ENCODE measurements at regions not wholly inside any gene's neighbourhood (a gene's known extent, or its start where the extent isn't known, plus 50 kb on each side); places are given as distances from the start of the nearest gene placed in this dataset.

GRCh38 chr10:9800571-9800970 is 1217.1 kb upstream of the CELF2 start:
- DNase-seq: no peak
- Histone ChIP-seq H3K27me3 (no peaks in the 10 kb centered on the region), H3K9me3 (no peaks in the 10 kb centered on the region), H3K4me3 (no peak overlapping the region), H3K27ac (no peak overlapping the region), H3K36me3 (no peaks in the 10 kb centered on the region), H3K4me1 (ENCODE audit: insufficient read depth) (no peaks in the 10 kb centered on the region)
- 84 to 89% (median 84%) methylated on average over 2 of the region's 2 CpGs for WGBS, 3 donors
- no peak for TF ChIP-seq CTCF (IDR thresholded peaks at IDR 0.05)
- intact Hi-C loops (cut with DNase I): no loop called here

DNA sequence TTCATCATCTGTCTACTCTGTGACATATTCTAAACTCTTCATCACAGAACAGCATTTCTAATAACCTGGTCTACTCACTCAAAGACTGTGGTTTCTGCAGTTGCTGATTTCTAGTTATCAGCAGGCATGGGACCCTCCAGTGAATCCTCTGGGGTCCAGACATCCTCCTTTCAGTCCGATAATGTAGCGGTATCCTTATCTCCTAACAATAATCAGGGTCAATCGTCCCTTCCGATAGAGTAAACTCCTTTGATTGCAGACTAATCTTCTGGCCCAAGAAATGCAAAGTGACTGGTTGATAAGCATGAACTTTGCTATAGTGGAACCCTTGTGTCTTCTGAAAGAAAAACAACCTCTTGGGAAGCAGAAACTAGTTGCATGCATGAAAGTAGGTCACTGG is 1209.8 kb upstream of the CELF2 start:
- Histone ChIP-seq H3K27ac (no peak overlapping the region), H3K36me3 (no peaks in the 10 kb centered on the region), H3K9me3 (no peaks in the 10 kb centered on the region), H3K4me3 (no peak overlapping the region), H3K27me3 (no peaks in the 10 kb centered on the region), H3K4me1 (ENCODE audit: insufficient read depth) (no peaks in the 10 kb centered on the region)
- WGBS, 3 donors: 77 to 87% (median 84%) methylated on average over 4 of the region's 4 CpGs
- TF ChIP-seq POLR2A (IDR thresholded peaks at IDR 0.05): no peak
- no peak for TF ChIP-seq EP300 (IDR thresholded peaks at IDR 0.05)
- TF ChIP-seq CTCF (IDR thresholded peaks at IDR 0.05): no peak
- intact Hi-C loops (cut with DNase I): no loop called here
- DNase-seq: no peak

DNA sequence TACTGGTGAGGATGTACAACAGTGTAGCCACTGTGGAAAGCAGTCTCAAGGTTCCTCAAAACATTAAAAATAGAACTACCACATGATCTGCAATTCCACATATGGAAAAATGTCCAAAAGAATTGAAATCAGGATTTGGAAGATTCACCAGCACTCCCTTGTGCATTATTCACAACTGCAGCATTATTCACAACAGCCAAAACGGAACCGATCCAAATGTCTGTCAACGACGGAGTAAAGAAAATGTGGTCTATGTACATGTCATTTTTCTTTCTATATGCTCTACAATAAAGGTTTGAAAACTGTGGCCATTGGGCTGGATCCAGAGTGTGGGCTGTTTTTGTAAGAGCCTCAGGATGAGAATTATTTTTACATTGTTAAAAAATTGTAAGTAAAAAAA is 1206.1 kb upstream of the CELF2 start:
- intact Hi-C loops (cut with DNase I): no loop called here

DNA sequence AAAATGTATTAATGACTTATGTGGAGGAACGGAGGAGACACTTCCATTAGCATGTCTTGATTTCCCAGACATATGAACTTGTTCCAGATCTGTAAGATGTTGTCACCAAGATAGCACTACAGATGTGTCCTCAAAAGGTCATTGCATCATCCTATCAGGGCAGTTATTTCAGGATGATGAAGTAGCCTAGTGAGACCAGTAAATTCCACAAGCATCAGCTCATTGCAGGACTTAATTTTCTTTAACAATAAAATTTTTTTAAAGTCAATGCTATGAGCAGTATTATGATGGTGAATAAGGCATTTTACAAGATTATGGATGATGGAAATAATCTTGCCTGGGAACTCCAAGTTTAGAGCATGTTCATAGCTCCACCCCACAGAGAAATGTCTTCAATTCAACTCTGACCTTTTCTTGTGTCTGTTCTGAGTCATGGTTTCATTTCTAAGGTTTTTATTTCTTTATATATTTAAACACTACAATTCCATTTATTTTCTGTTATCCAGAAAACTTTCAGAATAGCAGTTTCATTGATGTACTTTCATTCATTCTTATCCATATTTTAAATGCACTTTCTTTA is 1203.3 kb upstream of the CELF2 start:
- intact Hi-C loops (cut with DNase I): no loop called here
- H3K27ac ChIP-seq: no peak overlapping the region
- no peaks in the 10 kb centered on the region for H3K4me1 ChIP-seq (ENCODE audit: insufficient read depth)
- no peaks in the 10 kb centered on the region for H3K36me3 ChIP-seq
- H3K27me3 ChIP-seq: no peaks in the 10 kb centered on the region
- H3K9me3 ChIP-seq: no peaks in the 10 kb centered on the region
- no peak for TF ChIP-seq EP300 (IDR thresholded peaks at IDR 0.05)
- no peak for TF ChIP-seq POLR2A (IDR thresholded peaks at IDR 0.05)
- no peak for TF ChIP-seq CTCF (IDR thresholded peaks at IDR 0.05)
- DNase-seq: no peak
- 85 to 94% (median 91%) methylated on average over 1 of the region's 1 CpG for WGBS, 3 donors
- H3K4me3 ChIP-seq: no peak overlapping the region

More for the DNA sequence above, 1206.1 kb upstream of the CELF2 start:
- no peak for TF ChIP-seq POLR2A (IDR thresholded peaks at IDR 0.05)
- no peak for TF ChIP-seq CTCF (IDR thresholded peaks at IDR 0.05)
- TF ChIP-seq EP300 (IDR thresholded peaks at IDR 0.05): no peak
- no peak overlapping the region for H3K27ac ChIP-seq
- DNase-seq: no peak
- H3K27me3 ChIP-seq: no peaks in the 10 kb centered on the region
- no peaks in the 10 kb centered on the region for H3K36me3 ChIP-seq
- H3K4me1 ChIP-seq (ENCODE audit: insufficient read depth): no peaks in the 10 kb centered on the region
- H3K4me3 ChIP-seq: no peak overlapping the region
- WGBS, 3 donors: 58 to 94% (median 86%) methylated on average over 4 of the region's 4 CpGs
- H3K9me3 ChIP-seq: no peaks in the 10 kb centered on the region
